PFSK-1 (cell line): ENCODE measurements at regions not wholly inside any gene's neighbourhood (a gene's known extent, or its start where the extent isn't known, plus 50 kb on each side); places are given as distances from the start of the nearest gene placed in this dataset.

Source experiments
- FOXP2 ChIP-seq: optimal IDR thresholded peaks from 2 replicates; pipeline ENCODE3; 2011; ENCODE audit warnings: borderline replicate concordance, control low read depth, inconsistent platforms; ENCODE audit not compliant: insufficient read depth; ENCODE audit errors: extremely low read length, extremely low read depth
- POLR2AphosphoS5 ChIP-seq: IDR thresholded peaks from 2 replicates; pipeline ENCODE4 v1.6.1; 2012; ENCODE audit warnings: low read depth, mild to moderate bottlenecking, control low read depth, low read length, moderate library complexity
- SIN3A ChIP-seq: IDR thresholded peaks from 2 replicates; pipeline ENCODE4 v1.6.1; 2012; ENCODE audit warnings: mild to moderate bottlenecking, low read length, moderate library complexity, borderline replicate concordance; ENCODE audit not compliant: insufficient read depth
- TAF1 ChIP-seq: IDR thresholded peaks from 2 replicates; pipeline ENCODE4 v1.6.1; 2012; ENCODE audit warnings: low read length, control low read depth, borderline replicate concordance; ENCODE audit not compliant: insufficient read depth
- TF ChIP-seq, protein P1 (sequence below), 2 experiments: IDR thresholded peaks; 2 replicates each; pipeline versions ENCODE4 v1.6.1 to v1.8.0; 2011 to 2012; ENCODE audit warnings: low read depth in 2 of 2, low read length in 2 of 2, control low read depth in 1 of 2, inconsistent platforms in 1 of 2, mild to moderate bottlenecking in 1 of 2, moderate library complexity in 1 of 2; ENCODE audit not compliant: insufficient read depth in 1 of 2

- TF ChIP-seq FOXP2: no peak
- no peak for TF ChIP-seq TAF1
- no peak for TF ChIP-seq SIN3A
- TF ChIP-seq, protein P1, sequence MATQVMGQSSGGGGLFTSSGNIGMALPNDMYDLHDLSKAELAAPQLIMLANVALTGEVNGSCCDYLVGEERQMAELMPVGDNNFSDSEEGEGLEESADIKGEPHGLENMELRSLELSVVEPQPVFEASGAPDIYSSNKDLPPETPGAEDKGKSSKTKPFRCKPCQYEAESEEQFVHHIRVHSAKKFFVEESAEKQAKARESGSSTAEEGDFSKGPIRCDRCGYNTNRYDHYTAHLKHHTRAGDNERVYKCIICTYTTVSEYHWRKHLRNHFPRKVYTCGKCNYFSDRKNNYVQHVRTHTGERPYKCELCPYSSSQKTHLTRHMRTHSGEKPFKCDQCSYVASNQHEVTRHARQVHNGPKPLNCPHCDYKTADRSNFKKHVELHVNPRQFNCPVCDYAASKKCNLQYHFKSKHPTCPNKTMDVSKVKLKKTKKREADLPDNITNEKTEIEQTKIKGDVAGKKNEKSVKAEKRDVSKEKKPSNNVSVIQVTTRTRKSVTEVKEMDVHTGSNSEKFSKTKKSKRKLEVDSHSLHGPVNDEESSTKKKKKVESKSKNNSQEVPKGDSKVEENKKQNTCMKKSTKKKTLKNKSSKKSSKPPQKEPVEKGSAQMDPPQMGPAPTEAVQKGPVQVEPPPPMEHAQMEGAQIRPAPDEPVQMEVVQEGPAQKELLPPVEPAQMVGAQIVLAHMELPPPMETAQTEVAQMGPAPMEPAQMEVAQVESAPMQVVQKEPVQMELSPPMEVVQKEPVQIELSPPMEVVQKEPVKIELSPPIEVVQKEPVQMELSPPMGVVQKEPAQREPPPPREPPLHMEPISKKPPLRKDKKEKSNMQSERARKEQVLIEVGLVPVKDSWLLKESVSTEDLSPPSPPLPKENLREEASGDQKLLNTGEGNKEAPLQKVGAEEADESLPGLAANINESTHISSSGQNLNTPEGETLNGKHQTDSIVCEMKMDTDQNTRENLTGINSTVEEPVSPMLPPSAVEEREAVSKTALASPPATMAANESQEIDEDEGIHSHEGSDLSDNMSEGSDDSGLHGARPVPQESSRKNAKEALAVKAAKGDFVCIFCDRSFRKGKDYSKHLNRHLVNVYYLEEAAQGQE (IDR thresholded peaks at IDR 0.05; ENCODE audit: insufficient read depth in 1 of 2, low read depth in 2 of 2, low read length in 2 of 2): no peak
- TF ChIP-seq POLR2AphosphoS5: no peak
Measured at GRCh38 chr3:78427303-78427702, 1340.5 kb downstream of the ROBO1 start.

DNA sequence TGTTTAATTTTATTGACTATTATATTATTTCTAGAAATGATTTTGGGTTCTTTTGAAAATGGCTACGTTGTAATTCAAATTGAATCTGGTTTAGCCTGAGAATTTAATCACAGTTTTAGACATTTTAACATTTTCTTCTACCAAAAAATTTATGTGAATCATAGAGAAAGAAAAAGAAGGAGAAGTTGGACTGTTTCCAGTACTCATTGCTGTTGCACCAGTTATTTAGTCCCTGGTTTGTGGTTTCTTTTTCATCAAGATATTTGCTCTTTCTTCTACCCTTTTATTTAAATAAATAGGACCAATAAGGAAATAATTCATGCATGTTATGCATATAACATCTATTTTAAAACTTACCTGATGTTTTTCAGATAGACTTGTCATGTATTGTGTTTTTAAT, 1337.1 kb downstream of the ROBO1 start:
- TF ChIP-seq, protein P1 (IDR thresholded peaks at IDR 0.05; ENCODE audit: insufficient read depth in 1 of 2, low read depth in 2 of 2, low read length in 2 of 2): no peak
- TF ChIP-seq SIN3A (no peak), FOXP2 (no peak), TAF1 (no peak), POLR2AphosphoS5 (no peak)

GRCh38 chr3:78434801-78435200, 1333.0 kb downstream of the ROBO1 start:
- no peak for TF ChIP-seq POLR2AphosphoS5
- no peak for TF ChIP-seq FOXP2
- TF ChIP-seq SIN3A: no peak
- TF ChIP-seq TAF1: no peak
- TF ChIP-seq, protein P1 (IDR thresholded peaks at IDR 0.05; ENCODE audit: insufficient read depth in 1 of 2, low read depth in 2 of 2, low read length in 2 of 2): no peak

DNA sequence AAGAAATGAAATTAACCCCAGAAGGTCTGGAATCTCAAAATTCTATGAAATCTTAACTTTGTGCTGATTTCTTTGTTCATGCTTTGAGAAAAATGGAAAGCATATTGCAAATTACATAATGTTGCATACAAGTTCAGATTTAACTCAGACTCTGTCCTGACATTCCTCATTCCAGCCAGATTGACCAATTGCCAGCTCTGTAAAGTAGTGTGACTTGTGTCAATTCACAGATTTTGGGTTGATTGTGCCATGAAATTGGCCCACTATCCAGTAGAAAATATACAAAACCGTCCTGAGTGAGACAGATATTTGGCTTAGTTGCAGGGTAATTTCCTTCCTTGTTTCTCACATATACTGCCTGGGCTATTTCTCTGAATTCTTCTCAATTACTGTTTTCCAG, 1312.6 kb downstream of the ROBO1 start:
- no peak for TF ChIP-seq FOXP2

- TF ChIP-seq, protein P1 (IDR thresholded peaks at IDR 0.05; ENCODE audit: insufficient read depth in 1 of 2, low read depth in 2 of 2, low read length in 2 of 2): no peak
- TF ChIP-seq SIN3A (no peak), FOXP2 (no peak)
Measured at GRCh38 chr3:78455712-78456433, 1311.9 kb downstream of the ROBO1 start.
